ENCODE measurements at regions not wholly inside any gene's neighbourhood (a gene's known extent, or its start where the extent isn't known, plus 50 kb on each side); places are given as distances from the start of the nearest gene placed in this dataset.
A peak's percentile ranks its signal among the peaks of the same experiment; 100 is the strongest.

DNA sequence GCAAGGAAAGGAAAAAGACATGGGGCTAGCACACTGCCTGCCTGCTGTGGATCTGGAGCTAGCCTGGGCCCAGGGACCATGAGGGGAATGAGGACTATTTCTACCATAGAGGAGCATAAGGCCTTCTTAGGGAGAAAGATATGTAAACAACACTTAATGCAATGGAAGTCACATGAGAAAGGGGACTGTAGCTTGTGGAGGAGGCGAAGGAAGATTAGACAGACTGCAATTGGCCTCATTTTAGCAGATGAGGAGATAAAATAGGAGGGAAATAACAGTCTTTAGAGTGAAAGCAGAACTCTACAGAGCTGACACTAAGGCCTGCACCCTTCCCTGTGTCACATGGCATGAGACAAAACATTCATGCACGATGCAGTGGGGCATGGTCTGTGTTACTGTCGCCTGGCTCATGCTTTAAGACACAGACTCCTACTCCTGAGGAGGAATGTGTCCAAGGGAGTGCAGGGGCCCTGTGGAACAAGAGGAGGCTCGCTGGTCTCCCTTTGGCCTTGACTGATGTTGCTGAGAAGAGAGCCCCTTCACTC, 829.3 kb upstream of the IGFBP3 start:
- peak; percentile 77 for DNase-seq

DNA sequence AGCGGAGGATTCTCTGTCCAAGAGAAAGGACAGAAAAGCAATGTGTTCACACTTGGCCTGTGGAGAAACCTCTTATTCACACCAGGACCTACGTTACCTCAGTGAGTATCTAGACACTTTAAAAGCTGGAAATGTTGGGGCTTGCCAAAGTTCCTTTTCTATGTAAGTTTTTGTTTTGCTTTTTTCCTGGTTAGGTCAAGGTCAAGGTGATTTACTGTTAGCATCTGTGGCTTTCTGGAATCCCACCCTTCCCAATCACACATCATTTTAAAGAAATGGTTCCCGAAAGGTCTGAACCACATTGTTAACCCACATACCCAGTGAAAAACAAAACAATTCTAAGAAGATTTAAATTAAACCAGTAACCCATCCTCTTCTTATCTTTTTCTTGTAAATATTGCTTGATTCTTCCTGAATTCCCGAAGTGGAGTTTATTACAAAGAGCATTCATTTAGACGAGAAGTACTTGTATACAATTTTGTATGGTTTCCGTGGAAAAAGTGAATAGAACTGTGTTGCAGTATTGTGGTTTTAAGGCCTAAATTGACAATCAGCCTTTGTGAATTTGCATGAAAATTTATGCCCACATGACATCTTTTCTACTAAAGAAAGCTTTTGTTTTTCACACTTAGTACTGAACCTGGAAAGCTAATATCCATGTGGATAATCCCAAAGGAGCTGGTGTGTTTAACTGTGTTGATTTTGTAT, 827.0 kb upstream of the IGFBP3 start:
- DNase-seq: no peak

DNA sequence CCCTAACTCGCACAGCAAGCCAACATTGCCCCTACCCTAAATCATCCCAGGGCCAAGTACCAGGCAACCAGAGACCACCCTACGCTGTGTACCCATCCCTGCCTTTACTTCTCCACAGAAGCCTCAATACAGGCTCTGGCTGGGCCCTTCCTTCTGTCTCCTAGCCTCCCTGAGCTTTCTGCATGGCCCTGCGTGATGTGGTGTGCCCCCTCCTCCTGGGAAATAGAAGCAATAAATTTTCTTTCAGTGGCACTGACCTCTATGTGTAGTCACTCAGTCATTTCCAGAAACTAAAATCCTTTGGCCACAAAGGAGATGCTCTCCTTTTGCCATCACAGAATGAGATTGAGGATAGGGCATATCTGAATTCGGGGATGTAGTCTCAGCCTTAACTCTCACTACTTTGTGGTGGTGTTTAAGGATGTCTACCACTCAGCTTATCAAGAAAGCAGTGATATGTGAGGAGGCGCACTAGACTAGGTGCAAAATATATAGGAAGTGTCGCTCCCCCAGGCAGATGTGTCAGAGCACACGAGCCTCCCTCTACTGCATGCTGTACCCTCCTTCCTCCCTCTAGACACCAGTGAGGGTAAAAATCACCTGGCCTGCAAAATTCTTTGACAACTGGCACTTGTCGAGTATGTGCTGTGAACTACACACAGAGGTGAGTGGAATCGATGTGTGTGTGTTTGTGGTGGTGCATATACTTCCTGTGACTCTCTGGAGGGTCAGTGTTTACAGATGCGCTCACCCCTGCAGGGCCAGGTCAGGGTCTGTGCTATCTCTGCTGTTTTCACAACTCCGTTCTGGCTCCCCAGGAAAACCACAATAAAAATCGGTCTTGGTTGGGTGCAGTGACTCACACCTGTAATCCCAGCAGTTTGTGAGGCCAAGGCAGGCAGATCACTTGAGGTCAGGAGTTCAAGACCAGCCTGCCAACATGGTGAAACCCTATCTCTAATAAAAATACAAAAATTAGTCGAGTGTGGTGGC, 825.9 kb upstream of the IGFBP3 start:
- DNase-seq: peak; percentile 57

DNA sequence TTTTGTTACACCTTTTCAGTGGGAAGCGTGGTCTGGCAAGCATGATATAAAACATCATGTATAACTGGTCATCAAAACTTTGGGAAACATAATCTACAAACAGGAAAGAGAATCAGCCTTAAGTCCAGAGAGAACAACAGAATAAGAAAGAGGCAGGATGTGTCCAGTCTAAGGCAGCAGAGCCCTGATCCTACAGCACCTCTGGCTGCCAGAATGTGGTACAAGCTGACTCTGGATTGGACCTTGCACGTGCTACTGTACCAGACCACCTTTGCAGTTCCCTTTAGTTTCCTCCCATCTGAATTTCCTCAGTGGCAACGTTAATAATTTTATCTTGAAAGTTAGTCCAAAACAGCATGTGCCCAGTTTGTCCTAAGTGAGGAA, 824.6 kb upstream of the IGFBP3 start:
- DNase-seq: no peak

DNA sequence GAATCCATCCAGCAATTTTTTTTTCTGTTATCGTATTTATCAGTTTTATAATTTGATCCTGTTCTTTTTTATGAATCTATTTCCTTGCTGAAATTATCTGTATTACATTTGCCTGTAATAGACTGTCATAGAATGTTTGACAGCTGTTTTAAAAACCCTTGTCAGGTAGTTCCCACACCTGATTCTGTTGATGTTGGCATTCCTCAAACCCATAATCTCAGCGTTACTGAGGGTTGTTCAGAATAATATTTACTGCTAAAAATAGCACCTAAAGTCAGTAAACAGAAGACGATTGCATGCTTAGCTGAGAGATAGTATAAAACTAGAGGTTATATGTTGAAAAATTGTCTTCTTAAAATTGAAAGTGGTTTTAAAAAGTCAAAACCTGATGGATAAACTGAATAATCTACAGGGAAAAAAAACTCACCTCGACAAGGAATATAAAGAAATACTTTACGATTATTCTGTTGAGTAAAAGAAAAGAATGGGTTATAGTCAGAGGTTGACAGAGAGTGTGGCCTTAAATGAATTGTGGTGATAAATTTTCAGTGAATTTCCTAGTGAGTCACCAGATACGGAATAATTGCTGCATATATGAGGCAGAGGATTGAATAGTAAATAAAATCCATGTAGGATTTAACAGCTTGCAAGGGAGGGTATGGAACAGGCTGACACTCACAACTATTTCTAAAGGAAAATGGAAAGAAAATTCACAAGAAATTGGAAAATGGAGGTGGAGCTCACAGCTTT, 824.1 kb upstream of the IGFBP3 start:
- DNase-seq: no peak

DNA sequence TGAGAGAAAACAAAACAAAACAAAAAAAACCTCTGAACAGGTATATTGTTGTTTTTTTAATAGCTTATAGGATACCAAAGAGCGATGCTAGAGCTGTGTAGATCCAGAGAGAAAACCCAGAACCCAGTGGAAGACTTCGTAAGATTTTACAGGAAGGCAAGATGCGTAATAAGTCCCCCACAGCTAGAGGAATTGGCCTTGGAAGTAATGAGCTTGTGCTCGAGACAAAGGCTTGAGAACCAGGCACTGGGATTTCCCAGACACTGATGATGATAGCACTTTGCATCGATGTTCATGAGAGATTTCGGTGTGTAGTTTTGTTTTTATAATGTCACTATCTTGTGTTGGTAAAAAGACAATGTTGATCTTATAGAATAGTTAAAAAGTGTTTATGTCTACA, 821.5 kb upstream of the IGFBP3 start:
- DNase-seq: no peak

DNA sequence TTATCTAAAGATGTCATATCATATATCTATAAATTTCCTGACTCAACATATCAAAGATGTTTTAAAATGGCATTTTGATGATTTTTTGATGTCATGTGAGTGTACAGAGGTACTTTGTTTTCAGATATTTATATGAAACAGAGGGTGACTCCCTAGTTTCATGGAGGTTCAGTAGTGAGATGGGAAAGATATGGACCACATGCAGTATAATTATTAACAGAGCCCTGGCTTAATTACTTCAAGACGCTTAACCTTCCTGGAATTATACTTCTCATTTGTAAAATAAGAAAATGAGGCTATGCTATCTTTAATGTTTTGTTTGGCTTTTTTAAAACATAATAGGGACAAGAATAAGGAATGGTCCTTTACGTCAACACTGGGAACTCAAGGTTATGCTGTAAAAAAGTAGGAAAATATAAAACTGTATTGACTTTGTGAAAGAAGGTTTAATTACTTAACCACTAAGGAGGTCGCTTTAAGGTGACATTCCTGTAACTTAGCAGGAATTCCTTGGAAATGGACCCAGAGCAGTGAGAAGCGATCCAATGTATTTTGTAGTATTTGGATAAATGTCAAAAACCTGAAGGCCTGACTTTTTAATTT, 821.0 kb upstream of the IGFBP3 start:
- DNase-seq: no peak

DNA sequence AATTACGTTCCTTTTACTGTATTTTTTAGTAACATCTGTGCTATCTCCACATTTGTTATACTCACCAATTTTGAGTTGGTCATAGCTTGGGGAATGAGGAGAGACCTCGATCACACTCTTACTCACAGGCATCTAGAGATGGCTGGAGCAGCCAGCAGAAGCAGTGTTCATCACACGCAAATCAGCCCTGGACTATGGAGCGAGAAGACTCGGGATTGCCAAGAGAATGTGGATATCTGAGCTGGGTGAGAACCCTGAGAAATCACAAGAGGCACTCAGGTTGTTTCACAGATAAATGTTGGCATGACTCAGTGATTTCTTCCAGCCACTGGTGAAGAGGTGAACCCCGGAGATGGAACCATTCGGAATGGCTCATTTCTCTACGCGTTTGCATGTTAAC, 820.1 kb upstream of the IGFBP3 start:
- DNase-seq: no peak

DNA sequence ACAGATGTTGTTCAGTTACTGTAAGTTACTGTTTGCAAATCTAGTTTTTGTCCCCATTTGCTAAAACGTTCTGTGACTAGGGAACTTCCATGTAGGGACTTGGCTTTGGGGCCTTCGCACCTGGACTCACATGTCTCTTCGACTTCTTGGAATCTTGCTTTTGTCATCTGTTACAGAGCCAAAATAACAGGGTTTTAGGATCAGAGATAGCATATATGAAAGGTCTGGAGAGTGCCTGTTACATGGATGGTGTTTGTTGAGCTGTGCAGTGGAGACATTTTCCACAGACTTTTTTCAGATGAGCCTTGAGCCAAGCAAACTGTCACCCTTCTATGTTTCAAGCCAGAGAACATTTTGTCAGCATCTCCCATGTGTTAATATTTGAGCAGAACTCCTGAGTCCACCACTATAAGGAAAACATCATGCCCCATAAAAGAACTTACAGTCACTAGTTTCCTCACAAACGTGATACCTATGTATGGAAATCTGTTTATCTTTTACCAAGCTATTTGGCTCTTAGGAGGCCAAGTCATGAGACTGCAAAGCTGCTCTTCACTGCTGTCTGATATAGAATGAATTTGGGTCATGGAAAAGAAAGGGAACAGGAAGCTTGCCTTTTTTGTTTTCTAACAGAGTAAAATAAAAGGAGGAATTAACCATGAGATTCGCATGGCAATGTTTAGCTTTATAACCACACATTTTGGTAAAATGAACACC, 818.6 kb upstream of the IGFBP3 start:
- no peak for DNase-seq

DNA sequence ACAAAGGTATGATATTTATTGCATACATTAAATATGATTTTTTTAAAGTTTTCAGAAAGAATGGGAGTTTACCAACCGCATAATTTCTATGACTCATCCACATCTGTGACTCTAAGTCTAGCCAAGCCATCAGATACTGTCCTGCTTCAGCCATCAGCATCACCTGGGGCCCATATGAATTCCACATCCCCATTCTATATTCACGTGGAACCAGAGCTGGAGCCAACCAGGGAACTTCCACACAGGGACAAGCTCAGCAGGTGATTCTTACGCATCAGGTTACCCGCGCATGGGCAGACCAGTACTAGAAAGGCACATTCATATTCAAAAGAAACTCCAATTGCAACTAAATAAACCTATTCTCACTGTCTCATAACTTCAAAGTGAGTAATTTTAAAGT, 817.7 kb upstream of the IGFBP3 start:
- DNase-seq: no peak

DNA sequence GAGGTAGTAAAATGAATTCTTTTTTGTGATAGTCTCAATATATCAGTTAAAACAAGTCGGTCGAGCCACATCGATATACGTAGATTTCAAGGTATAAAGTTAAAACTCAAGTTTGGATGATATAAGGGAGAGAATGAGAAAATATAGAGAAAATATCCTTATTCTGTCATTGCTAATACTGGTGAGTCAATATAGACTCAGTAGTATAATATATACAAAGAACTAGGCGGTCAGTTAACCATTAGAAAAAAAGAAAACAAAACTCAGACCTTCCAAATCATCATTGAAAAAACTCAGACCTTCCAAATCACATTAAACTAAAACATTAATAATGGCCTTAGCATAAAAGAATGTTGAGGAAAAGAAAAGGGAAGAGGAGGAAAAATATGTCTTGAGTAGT, 817.1 kb upstream of the IGFBP3 start:
- no peak for DNase-seq

DNA sequence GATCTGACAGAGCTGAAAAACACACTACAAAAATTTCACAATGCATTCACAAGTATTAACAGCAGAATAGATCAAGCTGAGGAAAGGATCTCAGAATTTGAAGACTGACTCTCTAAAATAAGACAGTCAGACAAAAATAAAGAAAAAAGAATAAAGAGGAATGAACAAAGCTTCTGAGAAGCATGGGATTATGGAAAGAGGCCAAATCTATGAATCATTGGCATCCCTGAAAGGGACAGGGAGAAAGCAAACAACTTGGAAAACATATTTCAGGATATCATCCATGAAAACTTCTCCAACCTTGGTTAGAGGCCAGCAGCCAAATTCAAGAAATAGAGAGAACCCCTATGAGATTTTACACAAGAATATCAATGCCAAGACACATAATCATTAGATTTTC, 804.8 kb upstream of the IGFBP3 start:
- DNase-seq: no peak

DNA sequence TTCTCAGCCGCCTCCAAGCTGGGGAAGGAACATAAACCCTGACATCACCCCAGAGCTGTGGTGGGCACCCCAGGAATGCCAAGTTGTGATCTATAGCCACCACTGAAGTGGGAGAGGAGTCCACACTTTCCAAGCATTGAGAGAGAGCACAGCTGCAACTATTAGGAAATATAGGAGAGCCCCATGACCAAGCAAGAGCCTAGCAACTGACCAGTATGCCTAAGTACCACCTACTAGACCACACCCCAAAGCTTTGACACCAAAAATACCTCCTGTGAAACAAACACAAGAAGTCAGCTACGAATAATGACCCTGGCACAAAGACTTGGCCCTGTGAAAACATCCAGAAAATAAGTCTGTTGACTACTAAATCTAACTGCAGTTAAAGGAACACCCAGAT, 804.1 kb upstream of the IGFBP3 start:
- DNase-seq: no peak

DNA sequence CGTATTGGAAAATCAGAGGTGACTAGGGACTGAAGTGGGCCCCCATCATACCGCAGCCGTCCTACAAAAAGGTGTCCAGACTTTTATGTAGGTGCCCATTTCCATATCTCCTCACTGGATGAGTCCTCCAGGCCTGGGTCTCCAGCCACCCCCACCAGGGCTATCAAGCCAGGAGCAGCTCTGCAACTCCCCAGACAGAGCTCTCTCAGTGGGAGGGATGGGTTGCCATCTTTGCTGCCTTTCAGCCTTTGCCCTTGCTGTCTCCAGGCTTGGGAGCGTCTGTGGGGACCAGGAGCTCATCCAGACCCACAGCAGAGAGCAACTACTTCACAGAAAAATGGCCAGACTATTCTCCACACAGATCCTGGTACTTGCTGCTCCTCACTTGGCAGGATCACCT, 802.7 kb upstream of the IGFBP3 start:
- no peak for DNase-seq

DNA sequence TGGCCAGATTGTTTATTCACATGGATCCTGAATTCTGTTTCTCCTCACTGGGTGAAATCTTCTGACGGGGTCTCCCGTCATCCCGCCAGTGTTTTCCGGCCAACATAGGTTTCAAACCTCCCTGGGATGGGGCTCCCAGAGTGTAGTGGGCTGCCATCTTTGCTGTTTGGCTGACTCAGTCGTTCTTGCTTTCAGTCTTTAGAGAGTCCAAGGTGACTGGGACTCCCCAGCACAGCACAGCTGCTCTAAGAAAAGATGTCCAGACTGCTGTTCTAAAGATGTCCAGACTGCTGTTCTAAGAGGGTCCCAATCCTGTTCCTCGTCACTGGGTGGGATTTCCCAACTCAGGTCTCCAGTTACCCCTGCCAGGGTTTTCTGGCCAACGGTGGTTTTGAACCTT, 801.9 kb upstream of the IGFBP3 start:
- no peak for DNase-seq

DNA sequence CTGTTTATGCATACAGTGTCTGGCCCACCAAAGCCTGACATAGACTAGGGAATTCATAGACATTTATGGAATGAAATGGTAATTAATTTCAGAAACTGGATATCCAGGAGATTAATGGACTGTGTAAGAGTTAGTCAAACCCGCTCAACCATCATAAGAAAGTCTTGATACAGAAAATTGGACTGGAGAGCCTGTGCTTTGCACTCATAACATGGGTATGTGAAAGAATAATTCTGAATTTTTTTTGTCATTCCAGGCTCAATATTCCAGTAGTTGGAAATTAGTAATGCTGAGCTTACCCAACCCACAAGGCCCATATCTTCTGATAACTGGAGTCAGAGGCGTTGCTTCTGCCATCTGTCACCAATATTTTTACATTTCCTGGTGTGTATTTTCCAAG, 799.7 kb upstream of the IGFBP3 start:
- DNase-seq: no peak

DNA sequence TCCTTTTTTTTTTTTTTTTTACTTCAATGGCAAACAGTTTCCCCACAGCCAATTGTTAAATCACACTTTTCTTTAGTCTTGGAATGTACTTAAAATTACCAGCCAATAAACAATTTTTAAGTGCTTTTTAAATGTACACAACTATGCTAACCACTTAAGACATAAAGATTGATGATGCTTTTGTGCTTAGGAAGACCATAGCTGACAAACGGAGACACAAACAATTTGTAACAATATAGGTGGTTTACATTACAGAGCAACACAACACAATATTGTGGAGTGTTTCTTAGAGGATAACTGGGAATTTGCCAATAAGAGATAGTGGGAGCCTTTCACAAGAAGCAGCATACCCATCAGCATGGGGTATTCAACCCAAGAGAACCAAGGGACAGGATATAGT, 798.5 kb upstream of the IGFBP3 start:
- no peak for DNase-seq

DNA sequence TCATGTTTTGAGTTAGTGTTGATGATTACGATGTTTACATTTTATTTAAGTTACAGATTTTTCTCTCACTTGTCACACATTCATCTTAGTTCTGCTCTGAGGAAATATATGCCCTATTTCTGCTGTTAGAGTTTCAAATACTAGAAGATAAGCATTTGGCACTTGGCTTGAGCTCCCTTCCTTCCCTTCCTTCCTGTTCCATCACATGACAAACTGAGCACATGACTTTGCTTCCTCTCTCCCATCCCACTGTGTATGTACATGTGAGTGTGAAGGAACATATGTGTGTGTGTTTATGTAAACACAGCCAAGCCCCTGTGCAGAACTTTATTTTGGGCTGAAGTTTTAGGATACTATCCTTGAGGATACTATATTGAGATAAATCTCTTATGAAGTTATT, 795.9 kb upstream of the IGFBP3 start:
- DNase-seq: no peak

DNA sequence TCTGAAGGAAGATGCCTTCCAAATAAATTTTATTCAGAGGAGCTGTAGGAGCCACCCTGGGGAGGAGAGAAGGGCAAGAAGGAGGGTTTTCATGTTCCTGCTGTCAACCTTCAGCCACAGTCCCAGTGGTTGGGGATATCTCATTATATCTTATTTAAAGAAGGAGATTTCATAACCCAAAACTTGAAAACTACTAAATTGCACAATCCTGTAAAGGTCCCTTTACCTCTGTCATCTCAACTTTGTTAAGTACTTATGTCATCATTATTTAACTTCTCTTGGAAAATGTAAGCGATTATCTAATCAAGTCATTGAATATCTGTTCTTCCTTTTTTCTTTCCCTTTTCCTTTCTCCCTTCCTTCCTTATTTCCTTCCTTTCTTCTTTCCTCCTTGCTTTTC, 794.5 kb upstream of the IGFBP3 start:
- no peak for DNase-seq

DNA sequence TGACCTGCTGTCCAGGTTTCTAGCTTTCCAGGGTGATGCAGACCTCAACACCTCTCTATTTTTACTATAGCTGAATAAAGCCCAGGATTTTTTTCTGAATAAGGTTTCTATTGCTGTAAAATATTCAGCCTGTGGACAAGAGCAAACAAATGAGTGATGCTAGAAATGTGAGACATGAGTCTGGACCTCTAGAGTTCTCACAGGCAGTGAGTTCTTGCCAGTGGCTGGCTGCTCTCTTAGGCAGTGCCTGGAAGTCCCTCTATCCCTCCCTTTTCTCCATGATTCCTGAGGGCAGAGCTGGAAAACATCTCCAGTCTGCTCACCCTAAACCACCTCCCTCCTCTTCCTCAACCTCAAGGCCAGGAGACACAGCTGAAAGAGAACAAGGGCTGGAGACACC, 793.8 kb upstream of the IGFBP3 start:
- no peak for DNase-seq

DNA sequence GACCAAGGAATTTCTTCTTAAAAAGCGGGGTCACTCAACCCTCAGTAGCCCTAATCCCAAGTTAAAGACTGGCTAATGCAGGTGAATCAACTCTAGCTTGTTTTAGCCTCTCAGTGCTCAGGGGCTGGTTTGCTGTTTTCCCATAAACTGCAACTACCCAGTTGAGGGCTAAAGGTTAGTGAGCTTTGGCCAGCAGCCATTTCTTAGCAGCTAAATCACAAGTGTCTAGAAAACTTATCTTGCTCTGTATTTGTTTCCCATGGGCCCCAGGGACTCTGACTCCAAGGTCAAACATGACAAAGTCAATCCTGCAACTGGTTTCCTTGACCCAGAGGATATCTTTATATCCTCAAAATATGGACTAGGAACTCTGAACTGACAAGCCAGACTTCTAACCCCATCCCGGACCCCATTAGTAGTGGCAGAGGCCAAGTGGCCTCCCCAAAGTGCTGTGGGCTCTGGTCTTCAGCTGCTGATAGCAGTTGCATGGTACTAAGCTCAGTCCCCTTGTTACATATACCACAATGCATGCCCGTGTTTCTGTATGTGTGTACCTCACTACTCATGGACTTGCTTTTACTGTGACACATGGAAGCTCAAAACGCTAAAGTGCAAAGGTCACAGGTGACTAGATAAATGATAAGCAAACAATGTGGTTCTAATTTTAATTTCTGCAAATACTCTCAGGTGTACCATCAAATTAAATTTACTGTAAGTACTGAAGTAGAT, 793.0 kb upstream of the IGFBP3 start:
- no peak for DNase-seq

DNA sequence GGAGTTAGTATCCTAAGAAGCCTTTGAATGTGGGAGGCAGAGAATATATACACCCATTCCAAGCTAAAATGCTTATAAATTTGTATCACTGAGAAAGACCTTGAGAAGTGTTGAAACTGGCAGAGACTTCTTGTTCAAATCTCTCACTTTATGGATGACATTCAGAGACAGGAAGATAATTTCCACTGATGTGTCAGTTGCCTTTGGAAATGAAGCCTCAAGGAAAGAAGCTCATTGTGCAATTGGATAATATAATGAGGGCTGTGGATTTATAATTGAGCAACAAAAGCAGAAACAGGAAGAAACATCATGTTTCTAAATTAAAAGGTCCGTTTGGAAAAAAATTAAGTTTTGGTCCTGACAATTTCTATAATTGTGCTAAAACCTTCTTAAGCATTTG, 789.9 kb upstream of the IGFBP3 start:
- no peak for DNase-seq

Data from islet precursor cell (in vitro differentiated cells).